GM12874 (cell line): ENCODE measurements at regions not wholly inside any gene's neighbourhood (a gene's known extent, or its start where the extent isn't known, plus 50 kb on each side); places are given as distances from the start of the nearest gene placed in this dataset.

ENCODE experiments used
- TF ChIP-seq, protein P1 (sequence below): IDR thresholded peaks from 2 replicates; pipeline ENCODE4 v1.5.1; 2011; ENCODE audit warnings: low read depth, mild to moderate bottlenecking, control low read depth, low read length, moderate library complexity; ENCODE audit not compliant: insufficient read depth

DNA sequence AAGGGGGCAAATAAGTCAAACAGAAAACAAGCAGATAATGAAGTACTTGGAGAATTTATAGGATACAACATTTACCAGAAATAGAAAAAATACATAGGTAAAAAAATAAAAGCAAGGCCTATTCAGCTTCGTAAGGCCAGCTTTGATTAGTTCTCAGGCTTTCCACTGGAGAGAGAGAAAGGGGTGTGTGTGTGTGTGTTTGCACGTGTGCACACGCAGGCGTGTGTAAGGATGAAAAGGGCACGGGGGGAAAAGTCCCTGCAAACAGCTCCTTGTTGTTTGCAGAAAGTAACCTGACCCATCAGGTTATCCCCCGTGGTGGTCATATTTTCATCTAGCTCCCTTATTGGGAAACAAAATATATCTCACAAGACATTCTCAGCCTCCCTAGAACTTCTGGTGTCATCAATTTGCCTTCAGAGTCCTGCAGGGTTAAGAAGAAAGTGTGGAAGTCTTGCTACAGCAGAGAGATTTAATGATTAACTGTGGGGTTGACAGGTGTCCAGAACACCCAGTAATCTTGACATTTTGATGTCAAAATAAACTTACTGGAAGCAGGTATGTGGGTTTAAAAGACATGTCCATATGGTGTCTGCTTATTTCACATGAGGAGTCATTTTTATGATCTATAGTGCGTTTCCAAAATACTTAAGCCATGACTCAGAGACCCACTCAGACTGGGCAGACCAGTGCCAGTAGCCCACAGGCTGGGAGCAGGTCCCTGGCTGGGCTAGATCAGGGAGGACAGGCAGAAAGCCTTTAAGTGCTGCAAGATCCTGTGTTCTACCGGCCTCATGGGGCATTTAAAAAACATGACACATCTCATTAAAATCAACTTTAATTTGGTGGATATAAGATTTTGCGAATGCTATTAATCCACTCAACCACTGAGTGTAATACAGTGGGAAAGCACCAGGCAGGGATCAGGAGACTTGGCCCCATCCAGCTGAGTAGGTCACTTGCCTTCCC is 487.6 kb upstream of the CAMK1G start:
- TF ChIP-seq, protein P1, sequence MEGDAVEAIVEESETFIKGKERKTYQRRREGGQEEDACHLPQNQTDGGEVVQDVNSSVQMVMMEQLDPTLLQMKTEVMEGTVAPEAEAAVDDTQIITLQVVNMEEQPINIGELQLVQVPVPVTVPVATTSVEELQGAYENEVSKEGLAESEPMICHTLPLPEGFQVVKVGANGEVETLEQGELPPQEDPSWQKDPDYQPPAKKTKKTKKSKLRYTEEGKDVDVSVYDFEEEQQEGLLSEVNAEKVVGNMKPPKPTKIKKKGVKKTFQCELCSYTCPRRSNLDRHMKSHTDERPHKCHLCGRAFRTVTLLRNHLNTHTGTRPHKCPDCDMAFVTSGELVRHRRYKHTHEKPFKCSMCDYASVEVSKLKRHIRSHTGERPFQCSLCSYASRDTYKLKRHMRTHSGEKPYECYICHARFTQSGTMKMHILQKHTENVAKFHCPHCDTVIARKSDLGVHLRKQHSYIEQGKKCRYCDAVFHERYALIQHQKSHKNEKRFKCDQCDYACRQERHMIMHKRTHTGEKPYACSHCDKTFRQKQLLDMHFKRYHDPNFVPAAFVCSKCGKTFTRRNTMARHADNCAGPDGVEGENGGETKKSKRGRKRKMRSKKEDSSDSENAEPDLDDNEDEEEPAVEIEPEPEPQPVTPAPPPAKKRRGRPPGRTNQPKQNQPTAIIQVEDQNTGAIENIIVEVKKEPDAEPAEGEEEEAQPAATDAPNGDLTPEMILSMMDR, result no peak

DNA sequence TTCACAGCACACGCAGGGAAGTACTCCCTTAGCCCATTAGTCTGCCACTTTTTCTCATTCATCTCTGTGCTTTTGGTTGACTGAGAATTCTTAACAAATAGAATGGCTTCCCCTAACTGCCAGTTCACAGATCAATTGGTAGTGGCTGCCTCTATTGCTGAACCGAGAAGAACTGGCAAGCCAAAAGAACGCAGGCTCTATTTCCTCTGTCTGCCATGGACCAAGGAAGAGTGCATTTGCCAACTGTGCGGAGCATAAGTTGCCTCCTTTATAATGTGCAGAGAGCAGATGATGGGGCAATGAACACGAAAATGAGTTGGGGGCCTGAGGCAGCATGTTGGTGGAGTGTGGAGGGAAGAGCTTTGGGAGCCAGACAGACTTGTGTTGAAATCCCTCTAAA is 483.1 kb upstream of the CAMK1G start:
- TF ChIP-seq, protein P1, result no peak

DNA sequence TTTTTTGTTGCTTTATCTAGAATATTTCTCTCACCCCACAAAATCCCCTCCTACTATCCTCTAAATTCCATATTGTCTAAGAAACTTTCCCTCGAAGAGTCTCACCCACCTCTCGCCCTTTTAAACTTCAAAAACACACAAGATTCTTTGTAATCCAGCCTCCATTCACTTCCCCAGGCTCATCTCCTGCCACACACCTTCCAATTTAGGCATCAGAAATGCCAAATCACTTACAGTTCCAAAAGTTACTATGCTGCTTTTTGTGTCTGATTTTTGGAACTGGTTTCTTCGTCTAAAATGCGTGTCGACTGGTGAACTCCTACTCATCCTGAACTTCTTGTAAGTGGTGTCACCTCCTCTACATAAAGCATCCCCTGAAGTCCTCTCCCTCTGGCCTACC is 482.4 kb upstream of the CAMK1G start:
- TF ChIP-seq, protein P1, result no peak

DNA sequence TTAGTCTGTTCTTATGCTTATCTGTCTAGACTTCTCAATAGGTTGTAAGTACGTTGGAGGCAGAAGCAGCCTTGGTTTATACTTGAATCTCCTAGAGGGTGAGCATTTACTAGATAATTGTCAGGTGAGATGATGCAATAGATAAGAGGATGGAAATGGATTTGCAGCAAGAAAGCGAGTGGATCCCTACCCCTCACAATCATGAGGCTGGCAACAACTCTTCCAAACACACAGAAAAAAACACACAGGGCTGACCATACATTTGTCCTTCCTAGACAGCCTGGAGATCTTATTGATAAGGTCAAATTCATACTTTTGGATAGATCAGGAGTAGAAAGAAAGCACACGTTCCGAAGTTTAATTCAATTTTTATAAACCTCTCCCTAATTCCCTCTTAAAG is 481.4 kb upstream of the CAMK1G start:
- TF ChIP-seq, protein P1, result no peak

DNA sequence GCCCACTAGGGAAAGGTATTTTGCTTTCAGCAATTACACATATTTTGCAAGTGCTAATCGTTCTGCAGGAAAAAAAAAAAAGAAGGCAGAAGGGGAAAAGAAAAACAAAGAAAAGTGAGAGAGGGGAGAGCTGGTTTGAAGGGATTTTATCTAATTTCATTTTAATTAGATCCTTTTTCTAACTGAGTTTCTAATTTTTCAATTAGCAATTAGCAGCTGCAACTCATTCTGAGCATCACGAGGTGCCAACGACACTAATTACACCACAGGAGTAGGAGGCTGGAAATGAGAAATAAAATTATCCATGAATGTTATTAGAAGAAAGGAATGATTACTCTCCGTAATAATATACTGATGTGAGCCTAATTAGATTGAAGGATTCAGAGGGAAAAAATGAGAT is 481.0 kb upstream of the CAMK1G start:
- TF ChIP-seq, protein P1, result no peak

DNA sequence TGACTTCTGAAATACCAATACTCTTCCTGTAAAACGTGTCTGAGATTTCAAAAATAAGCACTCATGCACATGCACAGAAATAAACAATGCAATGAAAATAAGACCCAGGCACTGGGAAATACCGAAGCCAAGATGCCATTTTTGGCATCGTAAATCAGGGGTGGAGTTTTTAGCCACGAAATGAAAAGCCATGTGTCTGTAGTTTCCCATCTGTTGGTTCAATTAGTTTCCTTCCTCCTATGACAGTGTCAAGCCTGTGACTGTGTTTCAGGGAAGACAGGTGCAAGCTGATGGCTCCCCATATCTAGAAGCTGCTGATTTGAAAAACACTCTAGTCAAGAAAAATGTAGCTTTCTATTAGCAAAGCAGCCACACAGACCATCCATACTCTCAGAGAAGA is 480.4 kb upstream of the CAMK1G start:
- TF ChIP-seq, protein P1, result no peak

DNA sequence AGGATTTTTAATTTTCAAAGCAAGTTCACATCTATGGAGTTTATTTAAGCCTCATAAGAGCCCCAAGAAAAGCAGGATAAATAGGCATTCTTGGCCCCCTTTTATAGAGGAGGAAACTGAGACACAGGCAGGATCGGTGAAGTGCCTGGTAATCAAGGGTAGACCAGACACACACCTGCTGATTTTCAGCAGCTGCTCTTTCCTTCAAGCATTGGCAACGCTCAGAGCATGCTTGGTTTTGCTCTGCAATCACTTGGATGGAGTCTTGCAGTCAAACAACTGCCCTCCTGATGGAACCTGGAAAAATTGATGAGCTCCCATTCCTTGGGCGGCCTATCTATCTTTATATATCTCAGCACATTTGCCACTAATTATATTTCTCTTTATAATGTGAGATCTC is 478.9 kb upstream of the CAMK1G start:
- TF ChIP-seq, protein P1, result no peak
